ENCODE measurements at regions not wholly inside any gene's neighbourhood (a gene's known extent, or its start where the extent isn't known, plus 50 kb on each side); places are given as distances from the start of the nearest gene placed in this dataset.
A peak's percentile ranks its signal among the peaks of the same experiment; 100 is the strongest.

DNA sequence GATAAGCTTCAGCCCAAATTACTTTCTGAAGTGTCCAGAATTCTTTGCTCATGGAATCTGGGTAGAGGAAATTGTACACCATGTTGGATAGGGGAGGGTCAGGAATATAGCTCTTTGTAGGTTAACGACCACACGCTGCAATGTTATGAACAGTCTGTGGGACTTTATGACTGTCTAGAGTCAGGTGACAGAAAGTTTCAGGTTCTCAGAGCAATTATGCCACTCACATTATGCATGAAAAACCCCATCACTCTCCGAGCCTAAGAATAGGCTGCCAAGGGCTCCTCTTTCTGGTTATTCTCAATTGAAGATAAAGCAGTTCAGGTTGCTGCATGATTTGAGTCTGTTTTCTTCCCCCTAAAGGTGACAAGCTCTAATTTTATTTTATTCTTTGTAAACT, 430.9 kb downstream of the ATP23 start:
- DNase-seq = no peak

DNA sequence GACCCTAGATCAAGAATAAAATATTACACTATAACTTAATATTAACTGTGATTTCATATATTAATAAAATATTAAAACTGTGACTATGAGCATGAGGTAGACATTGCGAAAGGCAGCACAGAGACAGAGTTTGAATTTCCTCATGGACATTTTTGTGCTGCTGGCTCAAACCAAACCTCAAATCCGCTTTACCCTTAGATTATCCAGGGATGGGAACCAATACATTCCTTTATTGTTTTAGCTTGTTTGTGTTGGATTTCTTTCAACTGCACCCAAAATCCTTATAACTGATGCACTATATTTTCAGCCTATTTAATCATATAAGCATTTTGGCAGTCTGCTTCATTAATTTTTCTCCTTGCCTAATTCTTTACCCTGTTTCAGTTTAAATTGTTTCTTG, 436.7 kb downstream of the ATP23 start:
- no peak for DNase-seq

DNA sequence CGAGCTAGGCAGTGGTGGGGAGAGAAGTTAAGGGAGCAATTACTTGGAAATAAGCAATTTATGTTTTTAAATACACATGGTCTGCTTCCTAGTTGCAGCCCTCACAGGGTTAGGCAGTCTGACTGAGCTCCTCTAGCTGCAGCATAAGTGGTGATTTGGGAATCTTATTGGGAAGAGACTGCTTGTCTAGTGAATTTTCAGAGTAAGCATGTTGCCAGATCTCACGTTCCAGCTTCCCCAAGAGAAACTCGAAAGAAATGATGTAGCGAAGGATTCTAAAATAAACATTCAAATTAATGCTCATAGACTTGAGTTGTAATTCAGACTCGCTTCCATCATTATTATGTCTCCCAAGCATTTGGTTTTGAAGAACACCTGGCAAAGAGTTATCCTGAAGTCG, 440.2 kb downstream of the ATP23 start:
- DNase-seq = no peak

DNA sequence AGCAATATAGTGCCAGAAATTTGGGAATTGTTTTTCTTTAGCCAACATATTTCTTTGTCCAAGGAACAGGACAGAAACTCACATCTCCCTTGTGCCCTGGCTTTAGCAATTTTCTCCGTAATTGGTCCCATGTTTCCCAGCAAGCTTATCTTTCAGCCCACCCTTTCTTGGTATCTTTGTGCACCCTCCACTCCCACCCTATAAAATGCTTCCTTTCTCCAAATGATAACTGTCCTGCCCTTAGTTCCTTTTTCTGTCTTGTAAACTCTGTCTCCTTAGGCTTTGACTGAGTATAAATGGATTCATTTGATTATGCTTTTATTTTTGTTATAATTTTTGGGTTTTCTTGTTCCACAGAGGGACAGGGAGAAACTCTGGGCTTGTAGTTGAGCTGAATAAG, 442.8 kb downstream of the ATP23 start:
- DNase-seq = no peak

DNA sequence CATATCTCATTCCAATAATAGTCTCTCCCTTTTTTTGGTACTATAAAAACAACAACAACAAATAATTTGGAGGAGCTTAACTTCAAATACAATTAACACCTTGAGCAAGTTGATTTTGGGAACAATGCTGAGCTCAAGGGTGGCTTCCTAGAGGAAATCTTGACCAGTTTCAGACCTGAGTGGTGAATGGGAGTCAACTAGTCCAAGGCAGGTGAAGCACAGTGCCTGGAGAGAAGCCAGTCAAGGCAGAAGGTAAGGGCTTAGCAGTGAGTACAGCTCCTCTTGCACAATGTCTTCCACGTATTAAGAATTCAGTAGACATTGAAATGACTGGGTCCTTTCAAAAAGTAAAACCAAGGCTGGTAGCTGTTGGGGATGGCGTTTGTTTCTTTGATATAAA, 444.8 kb downstream of the ATP23 start:
- no peak for DNase-seq

DNA sequence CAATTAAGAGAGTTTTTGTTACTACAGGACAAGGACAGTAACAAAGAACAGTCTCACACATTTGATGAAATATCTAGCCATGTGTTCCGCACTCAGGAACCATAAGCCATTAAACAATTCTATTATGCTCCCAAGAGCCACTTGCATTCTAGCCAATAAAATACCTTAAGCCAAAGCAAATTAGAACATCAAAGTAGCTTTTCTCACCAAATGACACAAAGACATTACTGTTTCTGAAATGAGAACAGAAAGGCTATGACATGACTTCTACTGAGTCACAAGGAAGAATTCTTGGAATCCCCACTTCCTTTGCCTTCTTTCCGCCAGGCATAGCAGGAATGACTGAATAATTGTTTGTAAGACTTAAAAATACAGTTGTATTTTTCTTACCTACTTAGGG, 445.8 kb downstream of the ATP23 start:
- no peak for DNase-seq

DNA sequence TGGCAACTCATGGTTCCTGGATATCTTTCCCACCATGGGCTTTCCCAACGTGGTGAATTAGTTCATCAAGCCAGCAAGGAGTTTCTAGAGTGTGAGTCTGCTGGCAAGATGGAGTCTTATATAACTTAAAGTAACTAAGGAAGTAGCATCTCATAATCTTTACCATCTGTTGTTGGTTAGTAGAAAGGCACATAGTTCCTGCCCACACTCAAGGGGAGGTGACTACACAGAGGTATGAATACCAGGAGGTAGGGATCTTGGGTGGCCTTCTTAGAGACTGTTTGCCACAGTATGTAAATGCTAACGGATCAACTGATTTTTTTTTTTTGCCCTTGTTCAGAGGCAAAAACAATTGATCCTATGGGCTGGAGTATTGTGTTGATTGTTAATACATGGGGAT, 446.9 kb downstream of the ATP23 start:
- DNase-seq = no peak

DNA sequence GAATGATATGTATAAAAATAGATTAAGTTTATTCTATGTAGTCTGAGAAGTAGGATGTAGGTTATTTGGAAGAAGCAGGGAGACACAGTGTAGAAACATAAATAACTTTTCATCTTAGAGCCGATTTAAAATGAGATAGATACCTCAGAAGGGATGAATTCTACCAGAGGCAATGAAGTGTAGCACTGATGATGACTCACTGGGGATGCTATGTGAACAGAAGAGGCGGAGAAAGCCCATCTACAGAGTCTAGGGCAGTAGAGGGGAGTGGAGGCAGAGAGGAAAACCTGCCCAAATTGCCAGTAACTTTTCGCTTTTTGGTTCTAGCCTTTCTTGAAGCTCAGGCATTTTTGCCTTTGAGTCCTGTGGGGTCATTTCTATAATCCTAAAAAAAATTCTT, 451.8 kb downstream of the ATP23 start:
- no peak for DNase-seq

DNA sequence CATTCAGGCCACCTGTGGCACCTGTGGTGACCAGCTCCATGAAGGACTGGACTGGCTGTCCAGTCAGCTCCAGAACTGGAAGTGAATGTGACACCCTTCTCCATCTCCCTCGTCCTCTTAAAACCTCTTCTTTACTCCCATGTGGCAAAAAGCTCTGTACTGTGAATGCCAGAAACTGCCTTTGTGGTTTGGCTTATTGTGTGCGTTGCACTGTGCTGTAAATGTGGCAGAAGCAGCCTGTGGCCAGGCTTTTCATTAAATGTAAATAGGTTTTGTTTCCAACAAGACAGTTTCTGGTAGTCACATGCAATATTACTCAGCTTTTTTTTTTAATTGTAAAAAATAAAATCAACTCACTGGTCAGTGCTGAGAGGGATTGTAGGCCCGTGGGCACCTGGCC, 453.7 kb downstream of the ATP23 start:
- no peak for DNase-seq

DNA sequence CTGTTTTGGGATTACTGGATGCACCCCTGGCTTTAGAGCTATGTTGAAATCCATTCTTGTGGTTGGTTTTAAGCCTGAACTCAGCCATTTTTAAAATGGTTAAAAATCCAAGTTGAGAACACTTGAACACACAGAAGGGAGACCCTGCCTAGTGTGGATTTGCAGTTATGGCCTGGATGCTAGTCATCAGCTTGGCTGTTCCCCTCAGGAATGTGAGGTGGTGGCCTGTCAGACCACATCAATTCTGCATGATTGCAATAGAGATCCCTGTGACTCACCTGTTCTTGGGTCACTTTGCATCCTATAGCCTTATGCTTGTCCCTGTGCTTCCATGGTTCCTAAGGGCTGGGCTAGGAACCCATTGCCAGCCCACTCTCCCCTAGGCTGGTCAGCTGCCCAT, 454.1 kb downstream of the ATP23 start:
- DNase-seq = no peak

DNA sequence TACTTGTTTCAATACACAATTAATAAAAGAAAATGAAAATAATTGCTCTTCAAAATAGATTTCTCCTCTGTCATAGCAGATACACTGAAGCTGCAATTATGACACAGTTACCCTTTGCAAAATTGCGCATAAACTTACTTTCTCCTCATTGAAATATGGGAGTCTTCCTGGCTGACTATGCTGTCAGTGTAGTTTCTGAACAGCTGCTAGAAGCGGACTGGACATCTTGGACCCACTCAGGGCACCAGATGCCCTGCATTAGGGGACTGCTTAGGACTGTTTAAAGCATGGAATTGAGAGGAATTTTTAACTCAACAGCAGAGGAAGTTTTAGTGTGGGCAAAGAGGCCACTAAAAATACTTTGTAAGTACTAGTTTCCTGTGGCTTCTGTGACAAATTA, 454.9 kb downstream of the ATP23 start:
- DNase-seq = no peak

DNA sequence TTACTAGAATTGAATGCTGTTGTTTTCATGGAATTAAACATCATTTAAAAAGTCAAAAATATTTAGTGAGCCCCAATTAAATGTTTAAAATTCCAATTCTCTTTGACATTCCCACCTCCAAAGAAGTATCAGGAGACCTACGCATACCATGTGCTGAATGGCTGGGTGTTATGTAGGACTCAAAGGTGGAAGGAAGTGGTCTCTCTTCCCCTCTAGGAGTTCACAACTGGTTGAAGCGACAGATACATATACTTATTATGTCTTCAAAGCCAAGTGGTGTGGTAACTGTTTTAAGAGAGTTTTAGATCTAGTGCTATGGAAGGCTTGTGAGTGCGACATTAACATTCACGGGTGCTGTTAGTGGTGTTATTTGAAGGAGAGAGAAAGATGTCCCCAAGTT, 464.0 kb downstream of the ATP23 start:
- DNase-seq = no peak

DNA sequence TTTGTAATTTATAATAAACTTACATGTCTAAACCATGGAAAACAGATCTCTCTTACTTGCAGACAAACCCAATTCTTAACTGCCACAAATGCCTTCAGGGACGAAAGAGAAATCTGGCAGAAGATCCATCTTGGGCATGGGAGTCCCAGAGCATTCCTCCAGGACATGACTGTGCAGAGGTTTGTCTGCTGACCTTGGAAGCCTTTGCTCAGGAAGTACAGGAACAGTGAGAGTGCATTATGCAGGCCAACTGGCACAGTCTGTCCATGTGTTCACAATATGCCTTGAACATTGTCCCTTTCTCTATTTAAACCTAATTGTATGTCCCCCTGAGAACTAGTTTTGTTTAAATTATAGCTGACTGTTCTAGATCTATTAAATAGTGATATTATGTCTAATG, 467.1 kb downstream of the ATP23 start:
- DNase-seq = no peak

DNA sequence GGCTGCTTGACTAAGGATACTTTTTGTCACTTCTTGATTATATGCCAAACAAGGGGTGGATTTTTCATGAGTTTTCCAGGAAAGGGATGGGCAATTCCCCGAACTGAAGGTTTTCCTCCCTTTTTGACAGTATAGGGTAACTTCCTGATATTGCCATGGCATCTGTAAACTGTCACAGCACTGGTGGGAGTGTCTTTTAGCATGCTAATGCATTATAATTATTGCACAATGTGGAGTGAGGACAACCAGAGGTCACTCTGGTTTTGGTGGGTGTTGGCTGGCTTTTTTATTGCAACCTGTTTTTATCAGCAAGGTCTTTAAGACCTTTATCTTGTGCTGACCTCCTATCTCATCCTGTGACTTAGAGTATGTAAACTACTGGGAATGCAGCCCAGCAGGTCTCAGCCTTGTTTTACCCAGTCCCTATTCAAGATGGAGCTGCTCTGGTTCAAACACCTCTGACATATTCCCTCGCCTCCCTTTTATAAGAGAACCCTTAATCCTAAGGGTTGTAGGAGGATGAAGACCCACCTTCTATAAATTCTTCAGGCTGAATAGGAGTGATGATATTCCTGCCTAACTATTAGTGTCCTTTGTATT, 471.2 kb downstream of the ATP23 start:
- DNase-seq = no peak

DNA sequence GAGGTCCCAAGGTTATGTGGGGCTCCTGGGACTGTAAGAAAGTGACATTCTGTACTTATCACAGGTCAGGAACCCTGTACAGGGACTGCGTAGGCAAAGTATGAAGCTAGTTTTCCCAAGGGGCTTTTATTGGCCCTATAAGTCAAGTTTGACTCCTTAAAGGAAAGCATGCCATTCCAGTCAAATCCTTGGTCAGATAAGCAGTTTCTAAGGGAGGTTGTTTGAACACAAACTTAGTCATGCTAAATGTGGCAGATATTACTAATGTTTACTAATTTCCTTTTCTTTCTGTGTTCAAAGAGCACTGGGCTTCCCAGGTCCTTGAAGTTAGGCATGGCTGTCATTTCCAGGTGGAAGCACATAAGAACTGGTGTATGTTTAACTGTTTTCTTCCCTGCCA, 472.4 kb downstream of the ATP23 start:
- DNase-seq = no peak

DNA sequence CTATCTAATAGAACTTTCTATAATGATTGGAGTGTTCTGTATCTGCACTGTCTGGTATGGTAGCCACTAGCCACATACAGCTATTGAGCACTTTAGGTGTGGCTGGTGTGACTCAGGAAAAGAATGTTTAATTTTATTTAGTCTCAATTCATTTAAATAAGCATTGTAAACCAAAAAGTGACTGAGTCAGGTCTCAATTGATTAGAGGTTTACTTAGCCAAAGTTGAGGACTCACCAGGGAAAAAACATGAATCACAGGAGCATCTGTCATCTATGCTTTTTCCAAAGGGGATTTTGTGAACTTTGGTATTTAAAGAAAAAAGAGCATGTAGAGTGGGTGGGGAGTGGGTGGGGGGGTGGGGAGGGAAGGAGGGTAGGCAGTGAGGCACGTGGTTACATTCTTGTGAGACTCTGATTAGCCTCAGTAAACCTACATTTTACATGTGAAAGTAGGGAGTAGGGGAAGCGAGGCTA, 473.1 kb downstream of the ATP23 start:
- no peak for DNase-seq

DNA sequence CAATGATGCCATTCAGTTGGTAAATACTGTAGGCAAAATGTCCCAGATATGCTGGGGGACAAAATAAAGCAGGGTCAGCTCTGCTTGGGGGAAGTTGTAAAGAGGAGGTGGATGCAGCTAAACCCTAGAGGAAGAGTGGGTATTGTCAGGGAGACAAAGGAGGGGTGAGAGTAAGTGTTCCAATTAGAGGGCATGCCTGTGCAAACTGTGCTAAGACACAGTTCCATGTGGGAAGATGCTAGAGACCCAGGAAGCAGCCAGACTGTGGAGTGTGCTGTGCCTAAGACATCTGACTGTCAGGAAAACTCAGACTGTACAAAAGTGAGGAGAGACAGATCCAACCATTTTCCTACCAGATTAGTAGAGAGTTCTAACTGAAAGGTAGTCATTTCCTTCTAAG, 474.3 kb downstream of the ATP23 start:
- DNase-seq = no peak

DNA sequence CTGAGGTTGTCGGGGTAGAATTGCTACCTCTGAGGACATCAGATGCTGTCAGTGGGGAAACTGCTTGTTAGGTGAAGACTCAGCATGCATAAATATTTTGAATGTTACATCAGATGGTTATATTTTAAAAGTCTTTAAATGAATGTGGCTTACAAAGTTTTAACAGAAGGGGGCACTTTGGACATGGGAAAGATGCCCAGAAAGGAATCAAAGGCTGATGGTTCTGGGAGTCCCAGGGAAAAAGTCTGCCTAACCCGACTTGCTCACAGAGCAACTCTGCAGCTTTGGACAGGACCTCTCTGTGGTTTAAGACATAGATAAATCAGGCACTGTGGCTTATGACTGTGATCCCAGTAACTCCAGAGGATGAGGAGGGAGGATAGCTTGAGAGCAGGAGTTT, 474.9 kb downstream of the ATP23 start:
- DNase-seq = peak; percentile 40

DNA sequence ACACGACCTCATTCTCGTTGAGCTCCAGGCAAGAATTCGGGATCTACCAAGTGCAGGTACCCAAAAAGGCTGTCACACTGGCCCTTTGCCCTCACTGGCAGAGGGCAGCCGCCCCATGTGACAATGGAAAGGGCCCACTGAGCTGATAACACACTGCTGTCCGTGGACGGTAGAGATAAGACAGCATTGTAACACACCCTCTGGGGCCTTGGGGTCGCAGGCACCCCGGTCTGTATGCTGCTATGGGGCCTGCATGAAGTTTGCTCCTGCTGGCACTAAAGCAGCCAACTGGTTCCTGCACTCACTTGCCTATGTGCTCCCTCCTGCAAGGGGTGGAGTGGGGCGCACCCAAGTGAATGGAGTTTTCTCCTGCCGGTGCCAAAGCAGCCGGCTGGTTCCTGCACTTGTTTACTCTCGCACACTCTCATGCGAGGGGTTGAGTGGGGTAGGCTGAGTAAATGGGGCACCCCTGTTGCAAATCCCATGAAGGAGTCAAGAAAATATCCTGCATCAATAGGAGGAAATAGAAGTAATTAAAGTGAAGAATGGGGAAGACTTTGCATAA, 477.9 kb downstream of the ATP23 start:
- no peak for DNase-seq

DNA sequence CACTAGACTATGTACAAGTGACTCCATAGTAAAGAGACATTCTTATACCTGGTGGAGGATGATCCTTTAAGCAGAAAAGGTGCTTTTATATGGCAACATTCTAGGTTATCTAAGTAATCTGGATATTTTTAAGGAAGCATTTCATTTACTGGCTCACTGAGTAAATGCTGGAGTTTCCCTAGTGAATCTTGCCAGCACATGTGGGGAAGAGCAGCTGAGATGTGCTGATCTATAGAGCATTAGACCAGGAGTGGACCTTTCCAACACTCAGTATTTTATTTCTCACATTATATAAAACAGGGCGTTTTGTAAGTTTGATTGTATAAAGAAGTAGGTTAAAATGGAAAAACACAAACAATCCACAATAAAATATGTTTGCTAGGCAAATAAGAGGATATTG, 478.5 kb downstream of the ATP23 start:
- DNase-seq = no peak

DNA sequence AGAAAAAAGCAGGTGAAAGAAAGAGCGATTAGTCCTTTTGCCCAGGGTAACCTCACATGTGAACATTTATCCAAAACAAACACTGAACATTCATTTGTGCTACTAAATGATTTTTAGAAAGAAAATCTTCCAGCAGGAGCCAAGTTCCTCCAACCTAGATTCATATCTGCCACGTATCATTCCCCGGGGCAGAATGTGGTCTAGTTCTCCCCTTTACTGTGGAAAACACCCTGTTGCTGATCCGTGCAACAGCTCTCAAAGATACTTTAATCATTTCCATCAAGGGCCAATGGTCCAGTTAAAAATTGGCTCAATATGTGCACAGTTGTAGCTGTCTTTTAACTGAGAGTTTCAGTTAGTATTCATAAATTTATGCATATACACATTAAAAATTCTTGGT, 479.1 kb downstream of the ATP23 start:
- DNase-seq = peak; percentile 47

DNA sequence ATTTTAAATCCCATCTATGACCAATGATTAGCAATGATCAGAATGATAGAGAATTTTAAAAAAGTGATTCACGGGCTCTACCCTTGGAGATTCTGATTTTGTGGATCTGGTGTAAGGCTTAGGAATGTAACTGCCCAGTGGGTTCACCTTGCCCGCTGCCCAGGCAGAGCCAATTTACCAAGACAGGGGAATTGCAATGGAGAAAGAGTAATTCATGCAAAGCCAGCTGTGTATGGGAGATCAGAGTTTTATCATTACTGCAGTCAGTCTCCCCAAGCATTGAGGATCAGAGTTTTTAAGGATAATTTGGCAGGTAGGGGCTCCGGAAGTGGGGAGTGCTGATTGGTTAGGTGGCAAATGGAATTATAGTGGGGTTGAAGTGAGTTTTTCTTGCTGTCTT, 480.6 kb downstream of the ATP23 start:
- no peak for DNase-seq

DNA sequence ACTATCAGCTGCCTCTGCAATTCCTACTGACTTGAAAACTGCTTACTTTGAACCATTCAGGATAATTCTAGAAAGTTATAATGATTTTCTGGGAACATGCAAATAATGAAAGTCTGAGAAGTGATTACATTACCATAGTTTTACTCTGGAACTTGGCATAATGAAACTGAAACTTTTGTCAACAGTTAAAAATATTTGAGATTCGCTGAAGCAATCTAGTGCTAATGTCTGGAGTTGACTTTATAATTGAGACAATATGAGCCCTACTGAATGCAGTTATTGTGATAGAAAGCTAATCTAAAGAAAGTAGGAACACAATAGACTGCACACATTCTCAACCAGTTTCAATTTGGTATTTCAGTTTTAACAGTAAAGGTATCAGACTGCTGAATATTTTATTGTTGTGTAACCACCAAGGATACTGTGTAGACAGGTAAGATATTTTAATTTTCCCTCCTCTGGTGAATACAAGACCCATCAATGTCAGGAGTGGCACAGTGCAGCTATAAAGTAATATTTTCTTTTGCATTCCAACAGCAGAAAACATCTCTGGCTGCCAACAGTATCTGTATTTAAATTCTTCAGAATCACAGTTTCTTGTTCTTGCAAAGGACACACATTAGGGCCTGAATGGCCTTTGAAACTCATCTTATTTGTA, 483.5 kb downstream of the ATP23 start:
- no peak for DNase-seq

DNA sequence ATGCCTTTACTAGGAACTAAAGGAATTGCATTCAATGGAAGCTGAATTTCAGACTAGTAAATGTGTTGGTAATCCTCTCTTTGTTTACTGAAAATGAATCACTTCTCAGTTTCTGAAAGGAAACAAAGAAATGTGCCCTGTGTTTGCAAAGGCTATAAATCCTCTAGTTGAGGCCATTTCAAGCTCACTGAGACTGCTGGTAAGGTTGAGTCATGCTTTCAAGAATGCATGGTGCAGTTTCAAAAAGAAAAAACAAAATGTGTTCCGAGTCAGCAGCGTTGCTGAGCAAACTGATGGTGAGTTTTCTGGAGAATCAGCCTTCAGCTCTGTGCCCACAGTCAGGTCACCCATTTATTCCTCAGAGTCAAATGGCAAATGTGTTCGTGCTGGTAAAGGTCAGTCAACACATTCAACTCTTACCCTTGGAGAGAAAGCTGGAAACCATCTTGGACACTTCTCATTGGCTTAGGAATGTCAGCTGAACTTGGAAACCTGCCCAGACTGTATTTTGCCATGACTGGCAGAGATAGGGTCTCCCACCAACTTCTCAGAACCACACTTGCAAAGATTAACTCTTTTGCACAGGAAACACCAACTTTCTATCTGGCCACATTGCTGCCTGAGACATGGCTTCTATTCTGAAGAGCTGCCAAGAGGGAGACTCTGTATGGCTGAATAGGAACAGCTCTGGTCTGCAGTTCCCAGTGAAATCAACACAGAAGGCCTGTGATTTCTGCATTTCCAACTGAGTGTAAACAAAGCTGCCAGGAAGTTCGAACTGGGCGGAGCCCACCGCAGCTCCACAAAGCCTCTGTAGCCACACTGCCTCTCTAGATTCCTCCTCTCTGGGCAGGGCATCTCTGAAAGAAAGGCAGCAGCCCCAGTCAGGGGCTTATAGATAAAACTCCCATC, 484.4 kb downstream of the ATP23 start:
- DNase-seq = peak; percentile 37

Data from eye (tissue), 1 donor.